ENCODE measurements at regions not wholly inside any gene's neighbourhood (a gene's known extent, or its start where the extent isn't known, plus 50 kb on each side); places are given as distances from the start of the nearest gene placed in this dataset.

DNA sequence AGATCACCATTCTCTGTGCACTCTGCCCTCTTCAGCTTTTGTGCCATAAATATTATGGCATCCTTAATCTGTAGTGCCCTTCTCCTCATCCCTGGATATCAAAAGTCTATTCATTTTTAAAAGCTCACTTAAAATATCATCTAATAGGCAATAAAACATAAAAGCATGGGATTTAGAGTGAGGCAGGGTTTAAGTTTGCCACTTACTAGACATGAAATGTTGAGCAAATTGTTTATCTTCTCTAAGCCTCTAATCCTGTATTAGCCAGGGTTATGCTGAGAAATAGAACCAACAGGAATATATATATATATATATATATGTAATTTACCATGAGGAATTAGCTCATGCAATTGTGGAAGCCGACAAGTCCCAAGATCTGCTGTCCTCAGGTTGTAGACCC, 472.4 kb upstream of the HS3ST1 start:
- H2AFZ ChIP-seq (ENCODE audit: low read depth, low read length) = no peak overlapping the region
- BruUV-seq (replicated peaks) = no TSS peak
- H3K9me3 ChIP-seq (replicated peaks; ENCODE audit: control insufficient read depth, insufficient read depth, low read depth, low read length) = no peaks in the 10 kb centered on the region
- no peak overlapping the region for H3K27ac ChIP-seq (ENCODE audit: extremely low read depth, low read depth, low read length)
- in situ Hi-C loops (cut with MboI) = no loop called here
- TF ChIP-seq ZEB2 (IDR thresholded peaks at IDR 0.05) = no peak
- TF ChIP-seq, protein P1, sequence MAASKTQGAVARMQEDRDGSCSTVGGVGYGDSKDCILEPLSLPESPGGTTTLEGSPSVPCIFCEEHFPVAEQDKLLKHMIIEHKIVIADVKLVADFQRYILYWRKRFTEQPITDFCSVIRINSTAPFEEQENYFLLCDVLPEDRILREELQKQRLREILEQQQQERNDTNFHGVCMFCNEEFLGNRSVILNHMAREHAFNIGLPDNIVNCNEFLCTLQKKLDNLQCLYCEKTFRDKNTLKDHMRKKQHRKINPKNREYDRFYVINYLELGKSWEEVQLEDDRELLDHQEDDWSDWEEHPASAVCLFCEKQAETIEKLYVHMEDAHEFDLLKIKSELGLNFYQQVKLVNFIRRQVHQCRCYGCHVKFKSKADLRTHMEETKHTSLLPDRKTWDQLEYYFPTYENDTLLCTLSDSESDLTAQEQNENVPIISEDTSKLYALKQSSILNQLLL (CRISPR knock-in tag; IDR thresholded peaks at IDR 0.05; ENCODE audit: borderline replicate concordance) = no peak
- TF ChIP-seq FOXA1 (IDR thresholded peaks at IDR 0.05; ENCODE audit: borderline replicate concordance) = no peak
- TF ChIP-seq EP400 (IDR thresholded peaks at IDR 0.05) = no peak
- no peak for TF ChIP-seq FOXJ2 (tag; IDR thresholded peaks at IDR 0.05)
- TF ChIP-seq NCOA2 (IDR thresholded peaks at IDR 0.05; ENCODE audit: partially characterized antibody in 2 of 2) = no peak
- no peak for TF ChIP-seq BHLHE40 (IDR thresholded peaks at IDR 0.05; ENCODE audit: low read length)
- TF ChIP-seq RHOXF2B (CRISPR knock-in tag; conservative IDR thresholded peaks at IDR 0.05) = no peak
- no peak for TF ChIP-seq ZKSCAN3 (CRISPR knock-in tag; IDR thresholded peaks at IDR 0.05)
- TF ChIP-seq KLF6 (CRISPR knock-in tag; IDR thresholded peaks at IDR 0.05; ENCODE audit: borderline replicate concordance) = no peak
- TF ChIP-seq MED1 (CRISPR knock-in tag; IDR thresholded peaks at IDR 0.05; ENCODE audit: borderline replicate concordance) = no peak
- TF ChIP-seq PTTG1 (tag; IDR thresholded peaks at IDR 0.05; ENCODE audit: low read depth) = no peak
- no peak for TF ChIP-seq ZNF586 (CRISPR knock-in tag; conservative IDR thresholded peaks at IDR 0.05)
- no peak for TF ChIP-seq ZNF551 (CRISPR knock-in tag; IDR thresholded peaks at IDR 0.05)
- no peak for TF ChIP-seq ZKSCAN1 (IDR thresholded peaks at IDR 0.05; ENCODE audit: low read depth, low read length)
- TF ChIP-seq NCOA4 (IDR thresholded peaks at IDR 0.05; ENCODE audit: partially characterized antibody) = no peak
- TF ChIP-seq, protein P2, sequence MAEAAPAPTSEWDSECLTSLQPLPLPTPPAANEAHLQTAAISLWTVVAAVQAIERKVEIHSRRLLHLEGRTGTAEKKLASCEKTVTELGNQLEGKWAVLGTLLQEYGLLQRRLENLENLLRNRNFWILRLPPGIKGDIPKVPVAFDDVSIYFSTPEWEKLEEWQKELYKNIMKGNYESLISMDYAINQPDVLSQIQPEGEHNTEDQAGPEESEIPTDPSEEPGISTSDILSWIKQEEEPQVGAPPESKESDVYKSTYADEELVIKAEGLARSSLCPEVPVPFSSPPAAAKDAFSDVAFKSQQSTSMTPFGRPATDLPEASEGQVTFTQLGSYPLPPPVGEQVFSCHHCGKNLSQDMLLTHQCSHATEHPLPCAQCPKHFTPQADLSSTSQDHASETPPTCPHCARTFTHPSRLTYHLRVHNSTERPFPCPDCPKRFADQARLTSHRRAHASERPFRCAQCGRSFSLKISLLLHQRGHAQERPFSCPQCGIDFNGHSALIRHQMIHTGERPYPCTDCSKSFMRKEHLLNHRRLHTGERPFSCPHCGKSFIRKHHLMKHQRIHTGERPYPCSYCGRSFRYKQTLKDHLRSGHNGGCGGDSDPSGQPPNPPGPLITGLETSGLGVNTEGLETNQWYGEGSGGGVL (CRISPR knock-in tag; IDR thresholded peaks at IDR 0.05) = no peak
- TF ChIP-seq NFE2L1 (tag; IDR thresholded peaks at IDR 0.05; ENCODE audit: borderline replicate concordance, low read depth) = no peak
- no peak for DNase-seq (ENCODE audit: extremely low read depth in 1 of 4, low spot score in 3 of 4)
- no peaks in the 10 kb centered on the region for H3K79me2 ChIP-seq (ENCODE audit: control insufficient read depth, insufficient read depth, low read length)
- 0% methylated on average over 1 of the region's 1 CpG for WGBS (ENCODE audit: insufficient coverage, low coverage, missing lambda C conversion rate)
- CTCF ChIA-PET (ENCODE audit: low intra/inter-chr PET ratio) = interaction anchor here (0.7 kb wide), 1 partner anchor 137 kb away, joined by 3 read pairs; no protein-coding TSS in a partner anchor
- no peak for FAIRE-seq
- POLR2A ChIA-PET = no interaction called here
- no peaks in the 10 kb centered on the region for H3K4me1 ChIP-seq (replicated peaks in 1 of 2; ENCODE audit: control insufficient read depth in 2 of 2, insufficient read depth in 2 of 2, low read length in 2 of 2)
- H4K20me1 ChIP-seq (replicated peaks; ENCODE audit: control insufficient read depth, insufficient read depth, low read length) = no peaks in the 10 kb centered on the region
- no peak overlapping the region for H3K9ac ChIP-seq (ENCODE audit: insufficient read depth in 1 of 2, low read depth in 2 of 2, low read length in 2 of 2)
- no peaks in the 10 kb centered on the region for H3K27me3 ChIP-seq (ENCODE audit: control insufficient read depth in 2 of 2, insufficient read depth in 2 of 2, low read length in 2 of 2)
- H3K9me1 ChIP-seq (ENCODE audit: control insufficient read depth, insufficient read depth, low read length) = no peaks in the 10 kb centered on the region
- H3K4me2 ChIP-seq (ENCODE audit: insufficient read depth, low read length) = no peak overlapping the region
- H3K4me3 ChIP-seq = no peak overlapping the region
- no peaks in the 10 kb centered on the region for H3K36me3 ChIP-seq (ENCODE audit: control insufficient read depth, insufficient read depth, low read length)
- intact Hi-C loops (cut with micrococcal nuclease) = no loop called here
- no peak for ATAC-seq

Measured in K562 (cell line).